ENCODE measurements at regions not wholly inside any gene's neighbourhood (a gene's known extent, or its start where the extent isn't known, plus 50 kb on each side); places are given as distances from the start of the nearest gene placed in this dataset.
A peak's percentile ranks its signal among the peaks of the same experiment; 100 is the strongest.
"Not testable (repeated sequence)": the region's sequence is repeated elsewhere in the genome, so short reads cannot be mapped to it uniquely, and the experiment has no call there.

DNA sequence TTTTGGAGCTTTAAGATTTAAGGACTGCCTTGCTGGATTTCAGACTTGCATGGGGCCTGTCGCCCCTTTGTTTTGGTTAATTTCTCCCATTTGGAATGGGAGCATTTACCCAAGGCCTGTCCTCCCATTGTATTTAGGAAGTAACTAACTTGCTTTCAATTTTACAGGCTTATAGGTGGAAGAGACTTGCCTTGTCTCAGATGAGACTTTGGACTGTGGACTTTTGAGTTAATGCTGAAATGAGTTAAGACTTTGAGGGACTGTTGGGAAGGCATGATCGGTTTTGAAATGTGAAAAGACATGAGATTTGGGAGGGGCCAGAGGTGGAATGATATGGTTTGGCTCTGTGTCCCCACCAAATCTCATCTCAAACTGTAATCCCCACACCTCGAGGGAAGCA, 56.5 kb upstream of the TNFSF10 start:
- H3K9me3 ChIP-seq (ENCODE audit: control insufficient read depth in 1 of 2, low read length in 2 of 2); H3K36me3 Mint-ChIP-seq; H3K4me3 ChIP-seq (ENCODE audit: low read length in 2 of 2); H3K27me3 Mint-ChIP-seq; H3K9me3 Mint-ChIP-seq; H3K36me3 ChIP-seq (ENCODE audit: insufficient read depth, low read length); DNase-seq; H3K27me3 ChIP-seq (ENCODE audit: insufficient read depth, low read length): not testable (repeated sequence)
- Histone ChIP-seq H3K4me1 (ENCODE audit: insufficient read depth, low read length) (peaks cover 65% of the 10 kb centered on the region), H3K27ac (ENCODE audit: low read depth, low read length) (peak overlapping the region; percentile 44)
- Mint-ChIP-seq H3K27ac (peak overlapping the region; percentile 73 to 95 (median 89)), H3K4me3 (peak overlapping the region in 7 of 8 donors; percentile 40 to 87 (median 74)), H3K4me1 (peaks cover 56 to 77% (median 70%) of the 10 kb centered on the region in 4 donors)
- POLR2A ChIA-PET (ENCODE audit: partially characterized antibody): interaction anchor here (1.0 to 2.4 kb wide), 3 partner anchors 16 to 57 kb away, joined by 3 to 12 read pairs (median 5); partner anchors contain the start of gene TNFSF10
- intact Hi-C loops (cut with micrococcal nuclease): loop anchor here (5.0 kb wide), 1 partner anchor 57 kb away; the partner anchor contains the start of gene TNFSF10
- CTCF ChIA-PET (ENCODE audit: partially characterized antibody): interaction anchor here (1.2 to 2.5 kb wide), 2 partner anchors 15 to 103 kb away, joined by 4 to 18 read pairs; no protein-coding TSS in a partner anchor

DNA sequence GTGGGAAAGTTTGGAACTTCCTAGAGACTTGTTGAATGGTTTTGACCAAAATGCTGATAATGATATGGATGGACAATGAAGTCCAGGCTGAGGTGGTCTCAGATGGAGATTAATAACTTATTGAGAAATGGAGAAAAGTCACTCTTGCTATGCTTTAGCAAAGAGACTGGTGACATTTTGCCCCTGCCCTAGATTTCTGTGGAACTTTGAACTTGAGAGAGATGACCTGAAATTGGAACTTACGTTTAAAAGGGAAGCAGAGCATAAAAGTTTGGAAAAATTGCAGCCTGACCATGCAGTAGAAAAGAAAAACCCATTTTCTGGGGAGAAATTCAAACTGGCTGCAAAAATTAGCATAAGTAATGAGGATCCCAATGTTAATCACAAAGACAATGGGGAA, 55.5 kb upstream of the TNFSF10 start:
- H3K4me3 ChIP-seq (ENCODE audit: low read length in 2 of 2); H3K36me3 Mint-ChIP-seq; intact Hi-C loops (cut with micrococcal nuclease); H3K9me3 Mint-ChIP-seq; H3K36me3 ChIP-seq (ENCODE audit: insufficient read depth, low read length); H3K27me3 Mint-ChIP-seq; H3K27me3 ChIP-seq (ENCODE audit: insufficient read depth, low read length); H3K27ac ChIP-seq (ENCODE audit: low read depth, low read length); H3K9me3 ChIP-seq (ENCODE audit: control insufficient read depth in 1 of 2, low read length in 2 of 2); DNase-seq: not testable (repeated sequence)
- Mint-ChIP-seq H3K27ac (peak overlapping the region in 6 of 7 donors; percentile 5 to 80 (median 44)), H3K4me1 (peaks cover 51 to 70% (median 63%) of the 10 kb centered on the region in 4 donors), H3K4me3 (peak overlapping the region in 3 of 8 donors; percentile 27 to 58 (median 55))
- POLR2A ChIA-PET (ENCODE audit: partially characterized antibody): interaction anchor here (1.3 to 2.4 kb wide), 3 partner anchors 56 to 65 kb away, joined by 4 to 12 read pairs (median 4); partner anchors contain the start of gene TNFSF10
- H3K4me1 ChIP-seq (ENCODE audit: insufficient read depth, low read length): peaks cover 62% of the 10 kb centered on the region
- CTCF ChIA-PET (ENCODE audit: partially characterized antibody): interaction anchor here (1.2 to 2.5 kb wide), 2 partner anchors 16 to 102 kb away, joined by 4 to 18 read pairs; no protein-coding TSS in a partner anchor

DNA sequence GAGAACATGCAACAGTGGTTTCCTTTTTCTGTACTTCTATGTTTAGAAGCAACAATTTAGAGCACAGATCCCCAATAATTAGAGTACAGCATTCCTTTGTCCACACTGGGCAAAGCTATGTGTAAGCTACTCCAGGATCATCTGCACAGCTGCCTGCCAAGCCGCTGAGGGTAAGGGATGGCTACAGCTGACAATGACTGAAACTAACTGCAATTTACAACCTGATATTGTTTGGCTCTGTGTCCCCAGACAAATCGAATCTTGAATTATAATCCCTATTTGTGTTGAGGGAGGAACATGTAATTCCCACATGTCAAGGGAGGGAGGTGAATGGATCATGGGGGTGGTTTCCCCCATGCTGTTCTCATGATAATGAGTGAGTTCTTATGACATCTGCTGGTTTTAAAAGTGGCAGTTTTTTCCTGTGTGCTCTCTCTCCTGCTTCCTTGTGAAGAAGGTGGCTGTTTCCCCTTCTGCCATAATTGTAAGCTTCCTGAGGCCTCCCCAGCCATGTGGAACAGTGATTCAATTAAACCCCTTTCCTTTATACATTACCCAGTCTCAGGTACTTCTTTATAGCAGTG, 54.8 kb upstream of the TNFSF10 start:
- intact Hi-C loops (cut with micrococcal nuclease): no loop called here
- H3K4me3 Mint-ChIP-seq: peak overlapping the region in 5 of 8 donors; percentile 12 to 58 (median 40)
- POLR2A ChIA-PET (ENCODE audit: partially characterized antibody): interaction anchor here (0.7 to 1.6 kb wide), 4 partner anchors 9 to 65 kb away, joined by 3 to 4 read pairs (median 4); partner anchors contain the start of gene TNFSF10

DNA sequence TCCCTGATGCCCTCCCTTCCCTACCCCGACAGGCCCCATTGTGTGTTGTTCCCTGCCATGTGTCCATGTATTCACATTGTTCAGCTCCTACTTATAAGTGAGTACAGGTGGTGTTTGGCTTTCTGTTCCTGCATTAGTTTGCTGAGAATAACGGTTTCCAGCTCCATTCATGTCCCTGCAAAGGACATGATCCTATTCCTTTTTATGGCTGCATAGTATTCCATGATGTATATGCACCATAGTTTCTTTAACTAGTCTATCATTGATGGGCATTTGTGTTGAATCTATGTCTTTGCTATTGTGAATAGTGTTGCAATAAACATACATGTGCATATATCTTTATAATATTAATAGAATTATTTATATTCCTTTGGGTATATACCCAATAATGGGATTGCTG, 52.1 kb upstream of the TNFSF10 start:
- peaks cover 0 to 4% of the 10 kb centered on the region in 2 donors for H3K36me3 Mint-ChIP-seq
- no peak overlapping the region for H3K27ac ChIP-seq (ENCODE audit: low read depth, low read length)

More for the DNA sequence above, 54.8 kb upstream of the TNFSF10 start:
- peaks cover 48 to 63% (median 57%) of the 10 kb centered on the region in 4 donors for H3K4me1 Mint-ChIP-seq
- no peaks in the 10 kb centered on the region for H3K27me3 ChIP-seq (ENCODE audit: insufficient read depth, low read length)
- no peak overlapping the region for H3K27ac ChIP-seq (ENCODE audit: low read depth, low read length)
- CTCF ChIA-PET (ENCODE audit: partially characterized antibody): interaction anchor here (2.5 kb wide), 1 partner anchor 17 kb away, joined by 18 read pairs; no protein-coding TSS in a partner anchor
- peaks cover 0 to 2% (median 0%) of the 10 kb centered on the region in 8 donors for H3K9me3 Mint-ChIP-seq
- no peaks in the 10 kb centered on the region for H3K27me3 Mint-ChIP-seq
- peaks cover 57% of the 10 kb centered on the region for H3K4me1 ChIP-seq (ENCODE audit: insufficient read depth, low read length)
- H3K36me3 ChIP-seq (ENCODE audit: insufficient read depth, low read length): no peaks in the 10 kb centered on the region
- no peak for DNase-seq
- H3K27ac Mint-ChIP-seq: peak overlapping the region in 6 of 7 donors; percentile 17 to 82 (median 56)
- no peak overlapping the region for H3K4me3 ChIP-seq (ENCODE audit: low read length in 2 of 2)
- no peaks in the 10 kb centered on the region for H3K36me3 Mint-ChIP-seq
- H3K9me3 ChIP-seq (ENCODE audit: control insufficient read depth in 1 of 2, low read length in 2 of 2): no peaks in the 10 kb centered on the region

DNA sequence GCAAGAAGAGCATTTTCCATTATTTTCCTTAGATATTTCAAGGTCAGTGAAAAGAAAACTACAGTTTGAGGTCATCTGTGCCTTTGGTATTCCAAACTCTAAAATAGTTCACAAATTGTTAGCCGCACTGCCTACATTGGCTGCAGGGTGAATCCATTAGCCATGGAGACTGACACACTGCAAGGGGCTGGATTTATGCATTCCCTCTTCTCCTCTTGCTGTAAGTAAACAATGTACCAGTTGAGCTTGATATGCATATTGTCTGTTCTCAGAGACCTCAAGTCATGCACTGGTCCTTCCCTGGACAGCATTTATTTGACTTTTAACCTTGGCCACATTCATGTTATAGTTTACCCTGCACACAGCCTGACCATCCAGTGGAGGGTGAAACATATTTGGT, 50.2 kb upstream of the TNFSF10 start:
- H3K9me3 Mint-ChIP-seq: peaks cover 0 to 14% (median 2%) of the 10 kb centered on the region in 8 donors
- CTCF ChIA-PET (ENCODE audit: partially characterized antibody): interaction anchor here (3.0 kb wide), 1 partner anchor 23 kb away, joined by 11 read pairs; no protein-coding TSS in a partner anchor
- peaks cover 0 to 4% of the 10 kb centered on the region in 2 donors for H3K36me3 Mint-ChIP-seq
- H3K4me3 Mint-ChIP-seq: no peak overlapping the region
- no peak overlapping the region for H3K27ac ChIP-seq (ENCODE audit: low read depth, low read length)
- no peaks in the 10 kb centered on the region for H3K9me3 ChIP-seq (ENCODE audit: control insufficient read depth in 1 of 2, low read length in 2 of 2)
- no peak overlapping the region for H3K4me3 ChIP-seq (ENCODE audit: low read length in 2 of 2)
- intact Hi-C loops (cut with micrococcal nuclease): no loop called here
- POLR2A ChIA-PET (ENCODE audit: partially characterized antibody): no interaction called here
- H3K4me1 Mint-ChIP-seq: peaks cover 20 to 26% (median 23%) of the 10 kb centered on the region in 4 donors
- H3K27me3 ChIP-seq (ENCODE audit: insufficient read depth, low read length): no peaks in the 10 kb centered on the region
- H3K4me1 ChIP-seq (ENCODE audit: insufficient read depth, low read length): peaks cover 14% of the 10 kb centered on the region
- H3K27ac Mint-ChIP-seq: no peak overlapping the region
- no peak for DNase-seq
- H3K27me3 Mint-ChIP-seq: no peaks in the 10 kb centered on the region
- H3K36me3 ChIP-seq (ENCODE audit: insufficient read depth, low read length): no peaks in the 10 kb centered on the region

More for the DNA sequence above, 52.1 kb upstream of the TNFSF10 start:
- Histone ChIP-seq H3K4me1 (ENCODE audit: insufficient read depth, low read length) (peaks cover 33% of the 10 kb centered on the region), H3K9me3 (ENCODE audit: control insufficient read depth in 1 of 2, low read length in 2 of 2) (no peaks in the 10 kb centered on the region), H3K4me3 (ENCODE audit: low read length in 2 of 2) (no peak overlapping the region), H3K36me3 (ENCODE audit: insufficient read depth, low read length) (no peaks in the 10 kb centered on the region), H3K27me3 (ENCODE audit: insufficient read depth, low read length) (no peaks in the 10 kb centered on the region)
- DNase-seq: no peak
- CTCF ChIA-PET (ENCODE audit: partially characterized antibody): no interaction called here
- Mint-ChIP-seq H3K9me3 (peaks cover 0 to 14% (median 2%) of the 10 kb centered on the region in 8 donors), H3K27me3 (no peaks in the 10 kb centered on the region), H3K4me3 (no peak overlapping the region), H3K4me1 (peaks cover 26 to 36% (median 32%) of the 10 kb centered on the region in 4 donors), H3K27ac (no peak overlapping the region)
- intact Hi-C loops (cut with micrococcal nuclease): no loop called here
- POLR2A ChIA-PET (ENCODE audit: partially characterized antibody): interaction anchor here (0.6 to 1.3 kb wide), 2 partner anchors 11 to 13 kb away, joined by 3 read pairs; no protein-coding TSS in a partner anchor

Data from CD4-positive, alpha-beta memory T cell (primary cell).